HepG2 (cell line): ENCODE measurements at regions not wholly inside any gene's neighbourhood (a gene's known extent, or its start where the extent isn't known, plus 50 kb on each side); places are given as distances from the start of the nearest gene placed in this dataset.
A peak's percentile ranks its signal among the peaks of the same experiment; 100 is the strongest.

Experiments
- ATAC-seq: fragments of 200-7000 bp; cut with Tn5 transposase; 3 replicates; pipeline ENCODE4 v1.9.1; 2020; ENCODE audit warnings: mild to moderate bottlenecking, moderate library complexity
- BruUV-seq: library from RNA; stranded (reverse); fragments of 400-500 nt; replicated peaks from 2 replicates; lab custom pipeline; 2021; lab: Mats Ljungman, UMichigan
- CTCF ChIA-PET: fragments of 300-600 bp; formaldehyde crosslinking; extraction: SDS; loops from one replicate; lab custom pipeline; 2021; ENCODE audit warnings: low total read pairs, inconsistent platforms, low intra/inter-chr PET ratio; lab: Yijun Ruan, JAX
- POLR2A ChIA-PET: fragments of 350-600 bp; sonication (Branson Sonifier 250); formaldehyde crosslinking; loops from one replicate; lab custom pipeline; 2020; ENCODE audit warnings: antibody characterized with exemption, inconsistent platforms; lab: Yijun Ruan, JAX
- DNase-seq: peaks from one replicate; pipeline ENCODE4 v3.0.0-alpha.2; 2015; ENCODE audit warnings: low spot score
- FAIRE-seq: peaks from 3 replicates; lab custom pipeline; 2011; peaks lifted over from hg19 to GRCh38; lab: Jason Lieb, UNC
- H2AFZ ChIP-seq: one replicate; pipeline ENCODE4 v1.6.1; 2011; ENCODE audit warnings: low read length, inconsistent platforms
- H3K27ac ChIP-seq: fragments of 300-600 bp; 3 replicates; pipeline ENCODE4 v1.8.0; 2011; ENCODE audit warnings: mixed run types, mild to moderate bottlenecking, mixed read lengths, low read length, inconsistent platforms; ENCODE audit not compliant: insufficient read depth; ENCODE audit errors: extremely low read length
- H3K27me3 ChIP-seq, 2 experiments: fragments of 200-600 bp in 1 of 2; 2 replicates in 1 of 2; 3 replicates in 1 of 2; pipeline versions ENCODE4 v1.6.0 to v1.8.0; 2011; ENCODE audit warnings: low read length in 2 of 2, mild to moderate bottlenecking in 2 of 2, moderate library complexity in 2 of 2, inconsistent platforms in 1 of 2; ENCODE audit not compliant: insufficient read depth in 2 of 2, control insufficient read depth in 1 of 2
- H3K36me3 ChIP-seq, 2 experiments: fragments of 200-600 bp in 1 of 2; replicated peaks in 1 of 2; 2 replicates in 1 of 2; 3 replicates in 1 of 2; pipeline versions ENCODE4 v1.5.1 to v1.8.0; 2011; ENCODE audit warnings: low read length in 2 of 2, inconsistent platforms in 1 of 2; ENCODE audit not compliant: insufficient read depth in 2 of 2, control insufficient read depth in 1 of 2
- H3K4me1 ChIP-seq: 2 replicates; pipeline ENCODE4 v1.5.1; 2012; ENCODE audit warnings: low read length, inconsistent platforms; ENCODE audit not compliant: insufficient read depth
- H3K4me2 ChIP-seq: 2 replicates; pipeline ENCODE4 v1.6.0; 2011; ENCODE audit warnings: low read depth, low read length, inconsistent platforms
- H3K4me3 ChIP-seq, 3 experiments: fragments of 200-600 bp in 1 of 3; sonication (generic), shearing (Covaris generic) in 1 of 3; replicated peaks in 1 of 3; 2 replicates each; pipeline ENCODE4 v1.5.1; 2011 to 2016; ENCODE audit warnings: low read length in 3 of 3, inconsistent platforms in 2 of 3, low read depth in 2 of 3, mild to moderate bottlenecking in 2 of 3, control low read depth in 1 of 3, mixed read lengths in 1 of 3; ENCODE audit not compliant: insufficient read depth in 1 of 3
- H3K79me2 ChIP-seq: one replicate; pipeline ENCODE4 v1.6.1; 2011; ENCODE audit warnings: low read length, inconsistent platforms; ENCODE audit not compliant: insufficient read depth
- H3K9ac ChIP-seq: 2 replicates; pipeline ENCODE4 v1.6.0; 2011; ENCODE audit warnings: mild to moderate bottlenecking, low read depth, low read length, inconsistent platforms; ENCODE audit not compliant: insufficient read depth
- H3K9me3 ChIP-seq: 2 replicates; pipeline ENCODE4 v1.5.1; 2012; ENCODE audit warnings: mild to moderate bottlenecking, low read length
- H4K20me1 ChIP-seq: 2 replicates; pipeline ENCODE4 v1.6.0; 2011; ENCODE audit warnings: inconsistent platforms, mild to moderate bottlenecking, low read length, moderate library complexity; ENCODE audit not compliant: insufficient read depth
- GABPB1 ChIP-seq: IDR thresholded peaks from 2 replicates; pipeline ENCODE4 v1.6.1; 2016; ENCODE audit warnings: mild to moderate bottlenecking, missing genetic modification reagents, moderate library complexity, missing compliant biosample characterization
- HDAC1 ChIP-seq: sonication (generic); formaldehyde crosslinking; IDR thresholded peaks from 2 replicates; pipeline ENCODE4 v1.5.1; 2020; ENCODE audit warnings: mild to moderate bottlenecking, missing genetic modification reagents
- HOXD1 ChIP-seq: sonication (generic); formaldehyde crosslinking; IDR thresholded peaks from 2 replicates; pipeline ENCODE4 v1.5.0; 2020; ENCODE audit warnings: missing genetic modification reagents
- KDM2A ChIP-seq: sonication (generic); formaldehyde crosslinking; IDR thresholded peaks from 2 replicates; pipeline ENCODE4 v1.4.0; 2020; ENCODE audit warnings: low read depth, missing genetic modification reagents, borderline replicate concordance
- NAIF1 ChIP-seq: sonication (generic); formaldehyde crosslinking; IDR thresholded peaks from 2 replicates; pipeline ENCODE4 v1.5.0; 2020; ENCODE audit warnings: mild to moderate bottlenecking, missing genetic modification reagents, borderline replicate concordance
- RAD21 ChIP-seq: fragments of 450-650 bp; formaldehyde crosslinking; IDR thresholded peaks from 2 replicates; pipeline ENCODE4 v1.5.0; 2020; ENCODE audit warnings: mild to moderate bottlenecking
- STAG1 ChIP-seq: sonication (generic); formaldehyde crosslinking; IDR thresholded peaks from 2 replicates; pipeline ENCODE4 v1.4.0; 2020; ENCODE audit warnings: missing genetic modification reagents
- XRCC5 ChIP-seq: fragments of 200-400 bp; formaldehyde crosslinking; optimal IDR thresholded peaks from 2 replicates; pipeline ENCODE3; 2017; ENCODE audit warnings: mild to moderate bottlenecking, low read length
- ZFY ChIP-seq: sonication (generic); formaldehyde crosslinking; IDR thresholded peaks from 2 replicates; pipeline ENCODE4 v1.4.0; 2020; ENCODE audit warnings: missing genetic modification reagents
- ZNF350 ChIP-seq: sonication (generic); formaldehyde crosslinking; IDR thresholded peaks from 2 replicates; pipeline ENCODE4 v1.4.0; 2020; ENCODE audit warnings: mild to moderate bottlenecking, low read depth, missing genetic modification reagents, borderline replicate concordance
- WGBS: methylation state at CpG from one replicate; pipeline ENCODE4 v1.1.6; 2017; ENCODE audit warnings: low lambda C conversion rate; 5-methylcytosine and 5-hydroxymethylcytosine counted together
- in situ Hi-C: cut with HindIII; loops from 2 replicates; pipeline ENCODE4 v1.10.0; 2017; ENCODE audit warnings: low pct_unique_long_range_greater_than_20kb; ENCODE audit not compliant: extremely low pct_ligation_motif_present
- intact Hi-C: fragments of 100-400 bp; cut with micrococcal nuclease; formaldehyde crosslinking; loops from one replicate; pipeline ENCODE4 v1.10.0; 2022; ENCODE audit not compliant: unreplicated experiment
- TF ChIP-seq, protein P1 (sequence below): sonication (generic); formaldehyde crosslinking; IDR thresholded peaks from 2 replicates; pipeline ENCODE4 v1.4.0; 2020; ENCODE audit warnings: mild to moderate bottlenecking, missing genetic modification reagents
- TF ChIP-seq, protein P2 (sequence below), 2 experiments: sonication (generic) in 1 of 2; formaldehyde crosslinking in 1 of 2; IDR thresholded peaks; 2 replicates each; pipeline versions ENCODE4 v1.4.0 to v1.6.1; 2018 to 2020; ENCODE audit warnings: missing genetic modification reagents in 2 of 2, borderline replicate concordance in 1 of 2, low read depth in 1 of 2, mild to moderate bottlenecking in 1 of 2, missing biosample characterization in 1 of 2
- TF ChIP-seq, protein P3 (sequence below): sonication (generic); formaldehyde crosslinking; IDR thresholded peaks from 2 replicates; pipeline ENCODE4 v1.4.0; 2020; ENCODE audit warnings: missing genetic modification reagents
- TF ChIP-seq, protein P4 (sequence below): sonication (generic); formaldehyde crosslinking; IDR thresholded peaks from 2 replicates; pipeline ENCODE4 v1.5.0; 2020; ENCODE audit warnings: mild to moderate bottlenecking, missing genetic modification reagents, moderate library complexity

DNA sequence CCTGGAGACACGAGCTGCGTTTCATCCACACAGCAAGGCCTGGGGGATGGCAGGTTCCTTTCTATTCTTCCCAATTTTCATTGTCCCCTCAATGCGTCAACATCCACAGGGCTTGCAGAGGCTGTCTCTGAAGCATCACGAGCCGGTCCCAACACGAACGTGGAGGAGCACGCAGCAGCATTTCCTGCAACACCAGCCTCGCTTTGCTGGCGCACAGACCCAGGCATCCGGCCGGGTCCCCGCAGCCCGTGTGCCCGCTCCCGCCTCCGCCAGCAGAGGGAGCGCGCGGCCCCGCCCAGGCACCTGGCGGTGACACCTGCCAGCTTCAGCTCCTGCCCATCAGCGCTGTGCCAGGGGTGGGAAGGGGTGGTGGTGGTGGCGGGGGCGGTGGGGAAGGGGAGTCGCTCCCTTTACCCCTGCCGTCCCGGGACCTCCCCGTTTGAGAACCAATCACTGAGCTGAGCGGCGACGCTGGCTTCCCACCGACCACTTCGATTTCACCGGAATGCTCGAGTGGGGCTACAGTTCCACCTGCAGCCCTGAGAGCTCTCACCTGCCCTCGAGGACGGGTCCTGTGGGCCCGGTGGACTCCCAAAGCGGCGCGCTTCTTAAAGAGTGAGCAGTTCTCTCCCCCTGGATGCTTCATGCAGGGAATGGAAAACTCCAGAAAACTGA is 464.5 kb downstream of the ICE1 start:
- Histone ChIP-seq H3K4me2 (no peak overlapping the region), H3K27ac (no peak overlapping the region), H3K4me1 (no peaks in the 10 kb centered on the region), H4K20me1 (no peaks in the 10 kb centered on the region), H3K9me3 (no peaks in the 10 kb centered on the region), H3K9ac (no peak overlapping the region), H3K4me3 (no peak overlapping the region), H3K27me3 (peaks cover 0 to 3% of the 10 kb centered on the region in 2 experiments; a peak in 1 of 5 replicates), H3K36me3 (no peaks in the 10 kb centered on the region), H3K79me2 (no peaks in the 10 kb centered on the region), H2AFZ (no peak overlapping the region)
- in situ Hi-C loops (loop anchor here (25.0 kb wide), 1 partner anchor 675 kb away; no protein-coding TSS in a partner anchor), intact Hi-C loops (loop anchor here (5.0 to 10.0 kb wide), 2 partner anchors 548 to 690 kb away; no protein-coding TSS in a partner anchor)
- POLR2A ChIA-PET = no interaction called here
- BruUV-seq = no TSS peak
- CTCF ChIA-PET = no interaction called here
- 10% methylated on average over 14 of the region's 42 CpGs for WGBS
- DNase-seq = peak; percentile 3
- FAIRE-seq = no peak
- TF ChIP-seq KDM2A (0 out of 2 replicates have a peak, but pooled peaks have one; percentile 42), XRCC5 (peak; percentile 68), NAIF1 (CRISPR knock-in tag) (no peak), RAD21 (CRISPR knock-in tag) (0 out of 2 replicates have a peak, but pooled peaks have one; percentile 53), ZFY (CRISPR knock-in tag) (no peak), HDAC1 (CRISPR knock-in tag) (no peak), STAG1 (peak; percentile 70), GABPB1 (CRISPR knock-in tag) (peak; percentile 37; the same call in 1 of the 2 replicates), HOXD1 (CRISPR knock-in tag) (no peak), ZNF350 (CRISPR knock-in tag) (no peak)
- TF ChIP-seq, protein P1, sequence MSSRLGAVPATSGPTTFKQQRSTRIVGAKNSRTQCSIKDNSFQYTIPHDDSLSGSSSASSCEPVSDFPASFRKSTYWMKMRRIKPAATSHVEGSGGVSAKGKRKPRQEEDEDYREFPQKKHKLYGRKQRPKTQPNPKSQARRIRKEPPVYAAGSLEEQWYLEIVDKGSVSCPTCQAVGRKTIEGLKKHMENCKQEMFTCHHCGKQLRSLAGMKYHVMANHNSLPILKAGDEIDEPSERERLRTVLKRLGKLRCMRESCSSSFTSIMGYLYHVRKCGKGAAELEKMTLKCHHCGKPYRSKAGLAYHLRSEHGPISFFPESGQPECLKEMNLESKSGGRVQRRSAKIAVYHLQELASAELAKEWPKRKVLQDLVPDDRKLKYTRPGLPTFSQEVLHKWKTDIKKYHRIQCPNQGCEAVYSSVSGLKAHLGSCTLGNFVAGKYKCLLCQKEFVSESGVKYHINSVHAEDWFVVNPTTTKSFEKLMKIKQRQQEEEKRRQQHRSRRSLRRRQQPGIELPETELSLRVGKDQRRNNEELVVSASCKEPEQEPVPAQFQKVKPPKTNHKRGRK (CRISPR knock-in tag) = no peak
- TF ChIP-seq, protein P2, sequence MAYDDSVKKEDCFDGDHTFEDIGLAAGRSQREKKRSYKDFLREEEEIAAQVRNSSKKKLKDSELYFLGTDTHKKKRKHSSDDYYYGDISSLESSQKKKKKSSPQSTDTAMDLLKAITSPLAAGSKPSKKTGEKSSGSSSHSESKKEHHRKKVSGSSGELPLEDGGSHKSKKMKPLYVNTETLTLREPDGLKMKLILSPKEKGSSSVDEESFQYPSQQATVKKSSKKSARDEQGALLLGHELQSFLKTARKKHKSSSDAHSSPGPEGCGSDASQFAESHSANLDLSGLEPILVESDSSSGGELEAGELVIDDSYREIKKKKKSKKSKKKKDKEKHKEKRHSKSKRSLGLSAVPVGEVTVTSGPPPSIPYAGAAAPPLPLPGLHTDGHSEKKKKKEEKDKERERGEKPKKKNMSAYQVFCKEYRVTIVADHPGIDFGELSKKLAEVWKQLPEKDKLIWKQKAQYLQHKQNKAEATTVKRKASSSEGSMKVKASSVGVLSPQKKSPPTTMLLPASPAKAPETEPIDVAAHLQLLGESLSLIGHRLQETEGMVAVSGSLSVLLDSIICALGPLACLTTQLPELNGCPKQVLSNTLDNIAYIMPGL (CRISPR knock-in tag; IDR thresholded peaks at IDR 0.05; ENCODE audit: borderline replicate concordance in 1 of 2, low read depth in 1 of 2) = 0 out of 4 replicates have a peak, but pooled peaks of 1 of the 2 experiments have one; percentile 26
- TF ChIP-seq, protein P3, sequence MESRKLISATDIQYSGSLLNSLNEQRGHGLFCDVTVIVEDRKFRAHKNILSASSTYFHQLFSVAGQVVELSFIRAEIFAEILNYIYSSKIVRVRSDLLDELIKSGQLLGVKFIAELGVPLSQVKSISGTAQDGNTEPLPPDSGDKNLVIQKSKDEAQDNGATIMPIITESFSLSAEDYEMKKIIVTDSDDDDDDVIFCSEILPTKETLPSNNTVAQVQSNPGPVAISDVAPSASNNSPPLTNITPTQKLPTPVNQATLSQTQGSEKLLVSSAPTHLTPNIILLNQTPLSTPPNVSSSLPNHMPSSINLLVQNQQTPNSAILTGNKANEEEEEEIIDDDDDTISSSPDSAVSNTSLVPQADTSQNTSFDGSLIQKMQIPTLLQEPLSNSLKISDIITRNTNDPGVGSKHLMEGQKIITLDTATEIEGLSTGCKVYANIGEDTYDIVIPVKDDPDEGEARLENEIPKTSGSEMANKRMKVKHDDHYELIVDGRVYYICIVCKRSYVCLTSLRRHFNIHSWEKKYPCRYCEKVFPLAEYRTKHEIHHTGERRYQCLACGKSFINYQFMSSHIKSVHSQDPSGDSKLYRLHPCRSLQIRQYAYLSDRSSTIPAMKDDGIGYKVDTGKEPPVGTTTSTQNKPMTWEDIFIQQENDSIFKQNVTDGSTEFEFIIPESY = 0 out of 2 replicates have a peak, but pooled peaks have one; percentile 13
- TF ChIP-seq, protein P4, sequence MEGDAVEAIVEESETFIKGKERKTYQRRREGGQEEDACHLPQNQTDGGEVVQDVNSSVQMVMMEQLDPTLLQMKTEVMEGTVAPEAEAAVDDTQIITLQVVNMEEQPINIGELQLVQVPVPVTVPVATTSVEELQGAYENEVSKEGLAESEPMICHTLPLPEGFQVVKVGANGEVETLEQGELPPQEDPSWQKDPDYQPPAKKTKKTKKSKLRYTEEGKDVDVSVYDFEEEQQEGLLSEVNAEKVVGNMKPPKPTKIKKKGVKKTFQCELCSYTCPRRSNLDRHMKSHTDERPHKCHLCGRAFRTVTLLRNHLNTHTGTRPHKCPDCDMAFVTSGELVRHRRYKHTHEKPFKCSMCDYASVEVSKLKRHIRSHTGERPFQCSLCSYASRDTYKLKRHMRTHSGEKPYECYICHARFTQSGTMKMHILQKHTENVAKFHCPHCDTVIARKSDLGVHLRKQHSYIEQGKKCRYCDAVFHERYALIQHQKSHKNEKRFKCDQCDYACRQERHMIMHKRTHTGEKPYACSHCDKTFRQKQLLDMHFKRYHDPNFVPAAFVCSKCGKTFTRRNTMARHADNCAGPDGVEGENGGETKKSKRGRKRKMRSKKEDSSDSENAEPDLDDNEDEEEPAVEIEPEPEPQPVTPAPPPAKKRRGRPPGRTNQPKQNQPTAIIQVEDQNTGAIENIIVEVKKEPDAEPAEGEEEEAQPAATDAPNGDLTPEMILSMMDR (CRISPR knock-in tag) = peak; percentile 83
- peak; percentile 99 for ATAC-seq
